Keratinocyte (primary cell): ENCODE measurements at regions not wholly inside any gene's neighbourhood (a gene's known extent, or its start where the extent isn't known, plus 50 kb on each side); places are given as distances from the start of the nearest gene placed in this dataset.

Source experiments
- DNase-seq: peaks from one replicate; pipeline ENCODE4 v3.0.0-alpha.2; 2011; ENCODE audit warnings: low read depth, missing footprints, low spot score
- FAIRE-seq: peaks from 2 replicates; lab custom pipeline; 2011; peaks lifted over from hg19 to GRCh38; lab: Jason Lieb, UNC
- H2AFZ ChIP-seq: 2 replicates; pipeline ENCODE4 v1.6.0; 2012; ENCODE audit warnings: low read length, control low read depth, inconsistent platforms; ENCODE audit not compliant: control insufficient read depth
- H3K27ac ChIP-seq: 2 replicates; pipeline ENCODE4 v1.5.1; 2011; ENCODE audit warnings: low read length; ENCODE audit not compliant: control insufficient read depth, insufficient read depth
- H3K27me3 ChIP-seq: 3 replicates; pipeline ENCODE4 v1.6.0; 2011; ENCODE audit warnings: low read length; ENCODE audit not compliant: control insufficient read depth, insufficient read depth; ENCODE audit errors: extremely low read depth
- H3K36me3 ChIP-seq, 2 experiments: 2 replicates in 1 of 2; 3 replicates in 1 of 2; pipeline ENCODE4 v1.5.1; 2011; ENCODE audit warnings: low read length in 2 of 2, mild to moderate bottlenecking in 1 of 2; ENCODE audit not compliant: control insufficient read depth in 2 of 2, insufficient read depth in 2 of 2; ENCODE audit errors: extremely low read depth in 1 of 2
- H3K4me1 ChIP-seq: 3 replicates; pipeline ENCODE4 v1.5.1; 2011; ENCODE audit warnings: low read length; ENCODE audit not compliant: control insufficient read depth, insufficient read depth; ENCODE audit errors: extremely low read depth
- H3K4me2 ChIP-seq: 3 replicates; pipeline ENCODE4 v1.6.0; 2011; ENCODE audit warnings: low read depth, low read length; ENCODE audit not compliant: control insufficient read depth, insufficient read depth; ENCODE audit errors: extremely low read depth
- H3K4me3 ChIP-seq, 3 experiments: fragments of 200-600 bp in 1 of 3; sonication (generic) in 1 of 3; 2 replicates in 2 of 3; 3 replicates in 1 of 3; pipeline ENCODE4 v1.5.1; 2011 to 2016; ENCODE audit warnings: low read length in 3 of 3, mild to moderate bottlenecking in 3 of 3, control low read depth in 2 of 3, inconsistent platforms in 1 of 3, low read depth in 1 of 3, mixed read lengths in 1 of 3, mixed run types in 1 of 3, moderate library complexity in 1 of 3; ENCODE audit not compliant: control insufficient read depth in 2 of 3, insufficient read depth in 2 of 3; ENCODE audit errors: extremely low read depth in 1 of 3
- H3K79me2 ChIP-seq: 2 replicates; pipeline ENCODE4 v1.6.0; 2012; ENCODE audit warnings: low read length; ENCODE audit not compliant: control insufficient read depth, insufficient read depth
- H3K9ac ChIP-seq: 3 replicates; pipeline ENCODE4 v1.6.0; 2011; ENCODE audit warnings: low read length; ENCODE audit not compliant: control insufficient read depth, insufficient read depth; ENCODE audit errors: extremely low read depth
- H3K9me1 ChIP-seq: 3 replicates; pipeline ENCODE4 v1.6.0; 2011; ENCODE audit warnings: low read length; ENCODE audit not compliant: control insufficient read depth, insufficient read depth; ENCODE audit errors: extremely low read depth
- H3K9me3 ChIP-seq: 2 replicates; pipeline ENCODE4 v1.5.1; 2012; ENCODE audit warnings: low read depth, low read length; ENCODE audit not compliant: control insufficient read depth
- H4K20me1 ChIP-seq: 3 replicates; pipeline ENCODE4 v1.6.0; 2011; ENCODE audit warnings: low read length; ENCODE audit not compliant: control insufficient read depth, insufficient read depth; ENCODE audit errors: extremely low read depth
- CTCF ChIP-seq, 3 experiments: IDR thresholded peaks in 1 of 3; conservative IDR thresholded peaks in 1 of 3; optimal IDR thresholded peaks in 1 of 3; 2 replicates in 2 of 3; 3 replicates in 1 of 3; pipeline versions ENCODE3 to v1.5.1; 2011; ENCODE audit warnings: low read length in 3 of 3, mild to moderate bottlenecking in 3 of 3, moderate library complexity in 2 of 3, control low read depth in 1 of 3, inconsistent platforms in 1 of 3; ENCODE audit not compliant: insufficient read depth in 2 of 3; ENCODE audit errors: extremely low read depth in 1 of 3
- EZH2 ChIP-seq: IDR thresholded peaks from one replicate; pipeline ENCODE4 v1.6.1; 2012; ENCODE audit warnings: inconsistent platforms, mild to moderate bottlenecking, low read length, moderate library complexity
- dilution Hi-C: fragments of 300-500 bp; cut with MboI; formaldehyde crosslinking; loops from one replicate; pipeline ENCODE4 v1.7.0; 2020; ENCODE audit warnings: low sequenced_read_pairs; ENCODE audit not compliant: extremely low pct_ligation_motif_present

- Histone ChIP-seq H4K20me1 (no peaks in the 10 kb centered on the region), H3K4me3 (no peak overlapping the region), H3K4me2 (no peak overlapping the region), H3K9me3 (no peaks in the 10 kb centered on the region), H3K79me2 (no peaks in the 10 kb centered on the region), H3K9ac (no peak overlapping the region), H2AFZ (no peak overlapping the region), H3K4me1 (peaks cover 7% of the 10 kb centered on the region), H3K27ac (no peak overlapping the region), H3K27me3 (peaks cover 18% of the 10 kb centered on the region), H3K36me3 (no peaks in the 10 kb centered on the region), H3K9me1 (no peaks in the 10 kb centered on the region)
- dilution Hi-C loops, result no loop called here
- no peak for FAIRE-seq
- TF ChIP-seq EZH2 (no peak), CTCF (optimal IDR thresholded peaks at IDR 0.05 in 1 of 3, IDR thresholded peaks at IDR 0.05 in 1 of 3, conservative IDR thresholded peaks at IDR 0.05 in 1 of 3; ENCODE audit: extremely low read depth in 1 of 3, insufficient read depth in 2 of 3, low read length in 3 of 3) (no peak)
- no peak for DNase-seq
Measured at GRCh38 chr15:98443526-98443925, 204.8 kb upstream of the IGF1R start.

GRCh38 chr15:98444138-98444537 lies 204.2 kb upstream of the IGF1R start:
- Histone ChIP-seq H3K4me1 (peaks cover 7% of the 10 kb centered on the region), H2AFZ (no peak overlapping the region), H3K4me3 (no peak overlapping the region), H3K27me3 (peaks cover 18% of the 10 kb centered on the region), H3K9ac (no peak overlapping the region), H3K9me1 (no peaks in the 10 kb centered on the region), H4K20me1 (no peaks in the 10 kb centered on the region), H3K79me2 (no peaks in the 10 kb centered on the region), H3K36me3 (no peaks in the 10 kb centered on the region), H3K9me3 (no peaks in the 10 kb centered on the region), H3K4me2 (no peak overlapping the region), H3K27ac (no peak overlapping the region)
- FAIRE-seq (no peak), DNase-seq (no peak)
- TF ChIP-seq CTCF (optimal IDR thresholded peaks at IDR 0.05 in 1 of 3, IDR thresholded peaks at IDR 0.05 in 1 of 3, conservative IDR thresholded peaks at IDR 0.05 in 1 of 3; ENCODE audit: extremely low read depth in 1 of 3, insufficient read depth in 2 of 3, low read length in 3 of 3) (no peak), EZH2 (no peak)
- dilution Hi-C loops, result no loop called here
